GM19395 (cell line): ENCODE measurements at regions not wholly inside any gene's neighbourhood (a gene's known extent, or its start where the extent isn't known, plus 50 kb on each side); places are given as distances from the start of the nearest gene placed in this dataset.
A peak's percentile ranks its signal among the peaks of the same experiment; 100 is the strongest.

Experiments
- ATAC-seq: cut with Tn5 transposase; IDR thresholded peaks from one replicate; pipeline ENCODE4 v1.9.1; 2021; ENCODE audit warnings: mild to moderate bottlenecking, moderate library complexity; ENCODE audit not compliant: unreplicated experiment

- ATAC-seq, result peak; percentile 94
Measured at GRCh38 chr3:177300039-177300833, 103.0 kb upstream of the TBL1XR1 start.

GRCh38 chr3:177300842-177301241 is 103.6 kb upstream of the TBL1XR1 start:
- ATAC-seq, result peak; percentile 44

GRCh38 chr3:177306252-177306651 is 109.0 kb upstream of the TBL1XR1 start:
- ATAC-seq, result no peak

- no peak for ATAC-seq
Measured at GRCh38 chr3:177307391-177307790, 110.1 kb upstream of the TBL1XR1 start.

- ATAC-seq, result no peak
Measured at GRCh38 chr3:177307826-177308225, 110.5 kb upstream of the TBL1XR1 start.

- no peak for ATAC-seq
Measured at GRCh38 chr3:177308286-177308685, 111.0 kb upstream of the TBL1XR1 start.

GRCh38 chr3:177308911-177309310 is 111.6 kb upstream of the TBL1XR1 start:
- no peak for ATAC-seq

- ATAC-seq, result no peak
Measured at GRCh38 chr3:177312491-177312890, 115.2 kb upstream of the TBL1XR1 start.

GRCh38 chr3:177314897-177315296 is 117.6 kb upstream of the TBL1XR1 start:
- ATAC-seq, result peak; percentile 61

- no peak for ATAC-seq
Measured at GRCh38 chr3:177317247-177317646, 120.0 kb upstream of the TBL1XR1 start.

GRCh38 chr3:177318559-177318958 is 121.3 kb upstream of the TBL1XR1 start:
- no peak for ATAC-seq

- ATAC-seq, result peak; percentile 66
Measured at GRCh38 chr3:177320765-177321247, 123.5 kb upstream of the TBL1XR1 start.

- no peak for ATAC-seq
Measured at GRCh38 chr3:177321819-177322218, 124.5 kb upstream of the TBL1XR1 start.

GRCh38 chr3:177322881-177323280 is 125.6 kb upstream of the TBL1XR1 start:
- ATAC-seq, result no peak

GRCh38 chr3:177329854-177330253 is 132.6 kb upstream of the TBL1XR1 start:
- no peak for ATAC-seq

- ATAC-seq, result no peak
Measured at GRCh38 chr3:177330779-177331178, 133.5 kb upstream of the TBL1XR1 start.

GRCh38 chr3:177331203-177331835 is 134.0 kb upstream of the TBL1XR1 start:
- ATAC-seq, result no peak

GRCh38 chr3:177332955-177333354 is 135.7 kb upstream of the TBL1XR1 start:
- ATAC-seq, result no peak

GRCh38 chr3:177333533-177334520 is 136.5 kb upstream of the TBL1XR1 start:
- no peak for ATAC-seq

GRCh38 chr3:177334803-177335202 is 137.5 kb upstream of the TBL1XR1 start:
- no peak for ATAC-seq

GRCh38 chr3:177335728-177336127 is 138.4 kb upstream of the TBL1XR1 start:
- ATAC-seq, result no peak
